Prostate gland (tissue), 2 donors: ENCODE measurements at regions not wholly inside any gene's neighbourhood (a gene's known extent, or its start where the extent isn't known, plus 50 kb on each side); places are given as distances from the start of the nearest gene placed in this dataset.

Experiments used
- POLR2A ChIP-seq: fragments of 450-650 bp; IDR thresholded peaks from one replicate; pipeline ENCODE4 v1.6.1; 2016; ENCODE audit warnings: antibody characterized with exemption, mild to moderate bottlenecking
- TF ChIP-seq, protein P1 (sequence below), 4 experiments: fragments of 200-600 bp in 2 of 4; fragments of 450-650 bp in 2 of 4; sonication (generic) in 2 of 4; IDR thresholded peaks; 1 replicate in 3 of 4; 2 replicates in 1 of 4; pipeline ENCODE4 v1.5.1; 2016 to 2019; ENCODE audit warnings: antibody characterized with exemption in 4 of 4, mild to moderate bottlenecking in 2 of 4, moderate library complexity in 2 of 4

DNA sequence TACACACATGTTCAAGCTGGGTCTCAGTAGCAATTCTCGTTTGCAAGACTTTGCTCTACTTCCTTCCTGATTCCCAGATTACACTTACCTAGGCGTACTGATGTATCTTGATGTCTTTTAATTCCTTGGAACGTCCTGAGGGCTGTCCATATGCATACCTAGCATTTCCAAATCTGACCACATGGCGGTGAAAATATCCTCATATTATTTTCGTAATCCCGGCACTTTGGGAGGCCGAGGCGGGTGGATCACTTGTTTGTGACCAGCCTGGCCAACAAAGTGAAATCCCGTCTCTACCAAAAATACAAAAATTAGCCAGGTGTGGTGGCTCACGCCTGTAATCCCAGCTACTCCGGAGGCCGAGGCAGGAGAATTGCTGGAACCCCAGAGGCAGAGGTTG lies 1786.3 kb upstream of the TENM3 start:
- TF ChIP-seq, protein P1, sequence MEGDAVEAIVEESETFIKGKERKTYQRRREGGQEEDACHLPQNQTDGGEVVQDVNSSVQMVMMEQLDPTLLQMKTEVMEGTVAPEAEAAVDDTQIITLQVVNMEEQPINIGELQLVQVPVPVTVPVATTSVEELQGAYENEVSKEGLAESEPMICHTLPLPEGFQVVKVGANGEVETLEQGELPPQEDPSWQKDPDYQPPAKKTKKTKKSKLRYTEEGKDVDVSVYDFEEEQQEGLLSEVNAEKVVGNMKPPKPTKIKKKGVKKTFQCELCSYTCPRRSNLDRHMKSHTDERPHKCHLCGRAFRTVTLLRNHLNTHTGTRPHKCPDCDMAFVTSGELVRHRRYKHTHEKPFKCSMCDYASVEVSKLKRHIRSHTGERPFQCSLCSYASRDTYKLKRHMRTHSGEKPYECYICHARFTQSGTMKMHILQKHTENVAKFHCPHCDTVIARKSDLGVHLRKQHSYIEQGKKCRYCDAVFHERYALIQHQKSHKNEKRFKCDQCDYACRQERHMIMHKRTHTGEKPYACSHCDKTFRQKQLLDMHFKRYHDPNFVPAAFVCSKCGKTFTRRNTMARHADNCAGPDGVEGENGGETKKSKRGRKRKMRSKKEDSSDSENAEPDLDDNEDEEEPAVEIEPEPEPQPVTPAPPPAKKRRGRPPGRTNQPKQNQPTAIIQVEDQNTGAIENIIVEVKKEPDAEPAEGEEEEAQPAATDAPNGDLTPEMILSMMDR (IDR thresholded peaks at IDR 0.05), result no peak
- no peak for TF ChIP-seq POLR2A
